Smooth muscle cell (in vitro differentiated cells): ENCODE measurements at regions not wholly inside any gene's neighbourhood (a gene's known extent, or its start where the extent isn't known, plus 50 kb on each side); places are given as distances from the start of the nearest gene placed in this dataset.

Source experiments
- DNase-seq: peaks from one replicate; lab custom pipeline; 2025; ENCODE audit not compliant: unreplicated experiment; lab: John Stamatoyannopoulos, UW
- H2AFZ ChIP-seq: fragments of 200-600 bp; sonication (generic); 2 replicates; pipeline ENCODE4 v1.6.0; 2016; ENCODE audit warnings: antibody characterized with exemption, low read depth, mild to moderate bottlenecking
- H3F3A ChIP-seq: fragments of 200-600 bp; sonication (generic); 2 replicates; pipeline ENCODE4 v1.6.0; 2017; ENCODE audit warnings: antibody characterized with exemption, low read depth
- H3K27ac ChIP-seq: fragments of 200-600 bp; sonication (generic); 2 replicates; pipeline ENCODE4 v1.5.1; 2016; ENCODE audit warnings: low read depth, mild to moderate bottlenecking
- H3K27me3 ChIP-seq: fragments of 200-600 bp; sonication (generic); 2 replicates; pipeline ENCODE4 v1.6.1; 2016; ENCODE audit warnings: low read depth, mild to moderate bottlenecking
- H3K36me3 ChIP-seq: fragments of 200-600 bp; sonication (generic); 2 replicates; pipeline ENCODE4 v1.5.1; 2016; ENCODE audit warnings: low read depth
- H3K4me1 ChIP-seq: fragments of 200-600 bp; sonication (generic); 2 replicates; pipeline ENCODE4 v1.5.1; 2016; ENCODE audit warnings: low read depth
- H3K4me2 ChIP-seq: fragments of 200-600 bp; sonication (generic); 2 replicates; pipeline ENCODE4 v1.6.0; 2016; ENCODE audit warnings: mild to moderate bottlenecking
- H3K4me3 ChIP-seq: fragments of 200-600 bp; sonication (generic); 2 replicates; pipeline ENCODE4 v1.5.1; 2016; ENCODE audit warnings: mild to moderate bottlenecking
- H3K79me2 ChIP-seq: fragments of 200-600 bp; sonication (generic); 2 replicates; pipeline ENCODE4 v1.6.0; 2016; ENCODE audit warnings: low read depth, mild to moderate bottlenecking
- H3K9ac ChIP-seq: fragments of 200-600 bp; sonication (generic); 2 replicates; pipeline ENCODE4 v1.6.0; 2016; ENCODE audit warnings: low read depth
- H3K9me3 ChIP-seq: fragments of 200-600 bp; sonication (generic); replicated peaks from 2 replicates; pipeline ENCODE4 v1.5.1; 2016; ENCODE audit warnings: low read depth
- H4K20me1 ChIP-seq: fragments of 200-600 bp; sonication (generic); 2 replicates; pipeline ENCODE4 v1.6.0; 2016; ENCODE audit warnings: low read depth
- WGBS: methylation state at CpG from one replicate; pipeline ENCODE4 v1.1.7; 2016; ENCODE audit warnings: low lambda C conversion rate; 5-methylcytosine and 5-hydroxymethylcytosine counted together
- TF ChIP-seq, protein P1 (sequence below): fragments of 200-600 bp; sonication (generic); IDR thresholded peaks from 2 replicates; pipeline ENCODE4 v1.5.1; 2017; ENCODE audit warnings: borderline replicate concordance, mild to moderate bottlenecking, antibody characterized with exemption; ENCODE audit not compliant: insufficient read depth, poor library complexity, severe bottlenecking

DNA sequence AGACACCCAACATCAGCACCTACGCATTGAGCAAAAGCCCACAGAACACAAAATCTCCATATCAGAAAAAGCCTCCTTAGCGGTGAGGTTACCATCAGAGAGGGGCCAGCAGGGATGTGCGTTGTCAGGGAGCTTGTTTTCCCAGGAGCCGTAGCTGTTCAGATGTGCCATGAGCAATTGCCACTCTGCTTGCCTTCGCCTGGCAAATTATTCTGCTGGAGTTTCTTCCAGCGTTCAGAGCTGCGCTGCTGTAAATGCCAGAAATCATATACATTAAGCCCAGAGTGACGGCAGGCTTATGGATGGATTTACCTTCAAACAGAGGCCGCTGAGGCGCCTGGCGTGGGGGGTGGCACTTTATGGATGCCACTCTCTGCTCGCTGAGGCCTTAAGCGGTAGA lies 632.3 kb downstream of the BCOR start:
- Histone ChIP-seq H3K36me3 (no peaks in the 10 kb centered on the region), H3K27ac (no peak overlapping the region), H4K20me1 (no peaks in the 10 kb centered on the region), H3K79me2 (no peaks in the 10 kb centered on the region), H3K9ac (no peak overlapping the region), H3K4me1 (peaks cover 8% of the 10 kb centered on the region), H2AFZ (no peak overlapping the region), H3F3A (no peaks in the 10 kb centered on the region), H3K9me3 (no peaks in the 10 kb centered on the region), H3K4me3 (no peak overlapping the region), H3K4me2 (peak overlapping the region; percentile 48), H3K27me3 (no peaks in the 10 kb centered on the region)
- WGBS: 59% methylated on average over 13 of the region's 13 CpGs
- TF ChIP-seq, protein P1, sequence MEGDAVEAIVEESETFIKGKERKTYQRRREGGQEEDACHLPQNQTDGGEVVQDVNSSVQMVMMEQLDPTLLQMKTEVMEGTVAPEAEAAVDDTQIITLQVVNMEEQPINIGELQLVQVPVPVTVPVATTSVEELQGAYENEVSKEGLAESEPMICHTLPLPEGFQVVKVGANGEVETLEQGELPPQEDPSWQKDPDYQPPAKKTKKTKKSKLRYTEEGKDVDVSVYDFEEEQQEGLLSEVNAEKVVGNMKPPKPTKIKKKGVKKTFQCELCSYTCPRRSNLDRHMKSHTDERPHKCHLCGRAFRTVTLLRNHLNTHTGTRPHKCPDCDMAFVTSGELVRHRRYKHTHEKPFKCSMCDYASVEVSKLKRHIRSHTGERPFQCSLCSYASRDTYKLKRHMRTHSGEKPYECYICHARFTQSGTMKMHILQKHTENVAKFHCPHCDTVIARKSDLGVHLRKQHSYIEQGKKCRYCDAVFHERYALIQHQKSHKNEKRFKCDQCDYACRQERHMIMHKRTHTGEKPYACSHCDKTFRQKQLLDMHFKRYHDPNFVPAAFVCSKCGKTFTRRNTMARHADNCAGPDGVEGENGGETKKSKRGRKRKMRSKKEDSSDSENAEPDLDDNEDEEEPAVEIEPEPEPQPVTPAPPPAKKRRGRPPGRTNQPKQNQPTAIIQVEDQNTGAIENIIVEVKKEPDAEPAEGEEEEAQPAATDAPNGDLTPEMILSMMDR: no peak
- DNase-seq: no peak

DNA sequence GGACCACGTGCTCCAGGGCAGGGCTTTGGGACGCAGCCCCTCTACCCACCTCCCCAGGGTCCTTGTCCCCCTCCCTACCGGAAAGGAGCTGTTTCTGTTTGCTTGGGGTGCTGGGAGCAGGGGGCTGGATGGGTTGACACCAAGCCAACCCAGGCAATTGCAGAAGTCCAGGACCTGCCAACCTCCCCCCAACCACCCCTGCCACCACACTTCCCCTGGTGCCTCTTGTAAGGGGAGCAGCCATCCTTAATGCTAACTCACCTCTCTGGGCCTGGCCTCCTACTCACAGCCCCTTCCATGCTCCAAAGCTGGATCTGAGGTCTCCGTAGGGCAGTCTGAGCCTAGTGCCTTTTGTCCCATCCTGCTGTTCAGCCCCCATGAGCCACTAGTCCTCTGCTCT lies 631.9 kb downstream of the BCOR start:
- TF ChIP-seq, protein P1: no peak
- H4K20me1 ChIP-seq: no peaks in the 10 kb centered on the region
- H2AFZ ChIP-seq: no peak overlapping the region
- H3K27ac ChIP-seq: no peak overlapping the region
- H3K9ac ChIP-seq: no peak overlapping the region
- no peak for DNase-seq
- 69% methylated on average over 4 of the region's 4 CpGs for WGBS
- H3K4me3 ChIP-seq: no peak overlapping the region
- H3K27me3 ChIP-seq: no peaks in the 10 kb centered on the region
- H3K36me3 ChIP-seq: no peaks in the 10 kb centered on the region
- H3K4me2 ChIP-seq: peak overlapping the region; percentile 48
- no peaks in the 10 kb centered on the region for H3F3A ChIP-seq
- peaks cover 8% of the 10 kb centered on the region for H3K4me1 ChIP-seq
- no peaks in the 10 kb centered on the region for H3K9me3 ChIP-seq
- no peaks in the 10 kb centered on the region for H3K79me2 ChIP-seq

DNA sequence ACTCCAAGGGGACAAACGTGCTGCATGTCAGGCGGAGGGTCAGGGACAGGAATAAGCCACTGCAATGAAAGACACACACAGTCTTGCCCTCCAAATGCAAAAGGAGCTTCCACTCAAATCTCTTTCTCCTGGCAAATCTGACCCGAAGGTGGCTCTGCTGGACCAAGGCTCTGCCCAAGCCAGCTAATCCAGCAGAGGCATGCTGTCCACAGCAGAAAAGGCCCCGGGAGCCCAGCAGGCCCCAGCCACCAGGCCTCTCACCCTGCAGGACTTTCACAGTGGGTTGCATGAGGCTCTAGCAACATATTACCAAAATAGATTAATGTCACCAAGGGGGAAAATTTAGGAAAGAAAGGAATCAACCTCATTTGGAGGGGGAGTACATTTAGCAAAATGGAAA lies 628.6 kb downstream of the BCOR start:
- H3F3A ChIP-seq: no peaks in the 10 kb centered on the region
- WGBS: 69% methylated on average over 4 of the region's 4 CpGs
- H3K4me1 ChIP-seq: peaks cover 8% of the 10 kb centered on the region
- H2AFZ ChIP-seq: no peak overlapping the region
- H3K9ac ChIP-seq: no peak overlapping the region
- no peaks in the 10 kb centered on the region for H3K79me2 ChIP-seq
- no peak for DNase-seq
- TF ChIP-seq, protein P1: no peak
- H3K9me3 ChIP-seq: no peaks in the 10 kb centered on the region
- no peaks in the 10 kb centered on the region for H3K27me3 ChIP-seq
- H4K20me1 ChIP-seq: no peaks in the 10 kb centered on the region
- H3K4me2 ChIP-seq: no peak overlapping the region
- no peaks in the 10 kb centered on the region for H3K36me3 ChIP-seq
- no peak overlapping the region for H3K4me3 ChIP-seq
- H3K27ac ChIP-seq: no peak overlapping the region

DNA sequence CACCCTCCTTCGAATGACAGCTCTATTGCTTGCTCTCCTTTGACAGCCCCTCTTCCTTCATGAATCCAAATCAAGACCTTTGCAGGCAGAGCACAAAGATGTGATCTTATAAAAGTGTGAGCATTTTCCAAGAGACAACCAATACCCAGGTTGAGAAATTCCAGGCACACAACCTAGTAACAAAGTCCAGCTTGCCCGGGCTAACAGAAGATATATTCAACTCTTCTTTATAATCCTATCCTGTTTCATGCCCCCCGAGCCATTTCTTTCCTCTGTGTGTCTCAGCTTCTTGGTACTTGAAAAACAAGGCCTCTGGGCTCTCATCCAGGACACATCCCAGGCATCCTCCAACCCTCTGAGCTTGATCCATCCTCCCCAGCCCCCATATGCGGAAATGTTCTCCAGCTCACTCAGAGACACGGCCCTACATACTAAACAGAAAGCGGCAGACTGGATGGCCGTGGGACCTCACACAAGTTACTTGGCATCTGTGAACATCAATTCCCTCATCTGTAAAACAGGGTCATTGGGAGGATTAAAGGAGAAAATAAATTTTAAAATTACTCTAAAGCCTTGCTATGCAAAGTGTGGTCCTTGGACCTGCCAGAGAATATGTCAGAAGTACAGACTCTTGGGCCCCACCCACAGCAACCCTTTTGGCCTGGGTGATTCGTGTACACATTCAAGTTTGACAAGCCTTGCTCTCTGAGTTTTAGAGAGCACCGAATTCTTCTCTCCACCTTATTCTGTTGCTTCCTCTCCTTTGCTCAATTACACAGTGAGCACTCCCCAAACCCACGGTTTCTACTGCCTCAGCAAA lies 627.0 kb downstream of the BCOR start:
- 61% methylated on average over 10 of the region's 10 CpGs for WGBS
- no peaks in the 10 kb centered on the region for H3K79me2 ChIP-seq
- no peak overlapping the region for H3K27ac ChIP-seq
- TF ChIP-seq, protein P1: no peak
- H3F3A ChIP-seq: no peaks in the 10 kb centered on the region
- peak overlapping the region; percentile 21 for H3K4me2 ChIP-seq
- H3K4me3 ChIP-seq: no peak overlapping the region
- no peak overlapping the region for H2AFZ ChIP-seq
- peaks cover 12% of the 10 kb centered on the region for H3K4me1 ChIP-seq
- no peaks in the 10 kb centered on the region for H3K9me3 ChIP-seq
- peak; percentile 4 for DNase-seq
- no peak overlapping the region for H3K9ac ChIP-seq
- H4K20me1 ChIP-seq: no peaks in the 10 kb centered on the region
- no peaks in the 10 kb centered on the region for H3K36me3 ChIP-seq
- no peaks in the 10 kb centered on the region for H3K27me3 ChIP-seq
